ENCODE measurements at regions not wholly inside any gene's neighbourhood (a gene's known extent, or its start where the extent isn't known, plus 50 kb on each side); places are given as distances from the start of the nearest gene placed in this dataset.
"Not testable (repeated sequence)": the region's sequence is repeated elsewhere in the genome, so short reads cannot be mapped to it uniquely, and the experiment has no call there.

- DNase-seq: no peak
These were observed 1739.0 kb upstream of the C9orf72 start for GRCh38 chr9:29312327-29312726.

- DNase-seq: no peak
These were observed 1746.6 kb upstream of the C9orf72 start for GRCh38 chr9:29319736-29320513.

GRCh38 chr9:29322240-29322639 lies 1749.0 kb upstream of the C9orf72 start:
- no peak for DNase-seq

GRCh38 chr9:29325894-29326293 lies 1752.6 kb upstream of the C9orf72 start:
- no peak for DNase-seq

GRCh38 chr9:29332789-29333188 lies 1759.5 kb upstream of the C9orf72 start:
- DNase-seq: no peak

- no peak for DNase-seq
These were observed 1763.0 kb upstream of the C9orf72 start for GRCh38 chr9:29336281-29336680.

- DNase-seq: no peak
These were observed 1766.1 kb upstream of the C9orf72 start for GRCh38 chr9:29339387-29339786.

- DNase-seq: no peak
These were observed 1775.7 kb upstream of the C9orf72 start for GRCh38 chr9:29348999-29349398.

- DNase-seq: no peak
These were observed 1816.1 kb upstream of the C9orf72 start for GRCh38 chr9:29389421-29389820.

GRCh38 chr9:29390859-29391258 lies 1817.6 kb upstream of the C9orf72 start:
- no peak for DNase-seq

- no peak for DNase-seq
These were observed 1819.8 kb upstream of the C9orf72 start for GRCh38 chr9:29393064-29393463.

GRCh38 chr9:29394855-29395254 lies 1821.6 kb upstream of the C9orf72 start:
- DNase-seq: no peak

GRCh38 chr9:29397148-29397547 lies 1823.9 kb upstream of the C9orf72 start:
- no peak for DNase-seq

GRCh38 chr9:29416204-29416603 lies 1842.9 kb upstream of the C9orf72 start:
- no peak for DNase-seq

- no peak for DNase-seq
These were observed 1849.2 kb upstream of the C9orf72 start for GRCh38 chr9:29422438-29422837.

- no peak for DNase-seq
These were observed 1858.9 kb upstream of the C9orf72 start for GRCh38 chr9:29432191-29432590.

- DNase-seq: not testable (repeated sequence)
These were observed 1859.4 kb upstream of the C9orf72 start for GRCh38 chr9:29432656-29433055.

- no peak for DNase-seq
These were observed 1862.1 kb upstream of the C9orf72 start for GRCh38 chr9:29435368-29435767.

- DNase-seq: no peak
These were observed 1864.2 kb upstream of the C9orf72 start for GRCh38 chr9:29437526-29437925.

- DNase-seq: no peak
These were observed 1866.7 kb upstream of the C9orf72 start for GRCh38 chr9:29439961-29440360.

- no peak for DNase-seq
These were observed 1867.2 kb upstream of the C9orf72 start for GRCh38 chr9:29440449-29440848.

- DNase-seq: no peak
These were observed 1872.5 kb upstream of the C9orf72 start for GRCh38 chr9:29445751-29446150.

- DNase-seq: no peak
These were observed 1876.0 kb upstream of the C9orf72 start for GRCh38 chr9:29449306-29449705.

- not testable (repeated sequence) for DNase-seq
These were observed 1877.1 kb upstream of the C9orf72 start for GRCh38 chr9:29450343-29450875.

GRCh38 chr9:29456940-29457339 lies 1883.7 kb upstream of the C9orf72 start:
- no peak for DNase-seq

All from retina (tissue), 1 donor.